ENCODE measurements at regions not wholly inside any gene's neighbourhood (a gene's known extent, or its start where the extent isn't known, plus 50 kb on each side); places are given as distances from the start of the nearest gene placed in this dataset.

- no peaks in the 10 kb centered on the region for H4K20me1 ChIP-seq (ENCODE audit: insufficient read depth, poor library complexity, severe bottlenecking)
- H3K79me2 ChIP-seq = no peaks in the 10 kb centered on the region
- H2AFZ ChIP-seq = no peak overlapping the region
- no peak overlapping the region for H3K27ac ChIP-seq
- TF ChIP-seq EZH2phosphoT487 (IDR thresholded peaks at IDR 0.05; ENCODE audit: low read depth, severe bottlenecking, unreplicated experiment) = no peak
- no peak for TF ChIP-seq EZH2 (IDR thresholded peaks at IDR 0.05; ENCODE audit: borderline replicate concordance)
- TF ChIP-seq CTCF (IDR thresholded peaks at IDR 0.05; ENCODE audit: poor library complexity) = no peak
- no peak overlapping the region for H3K4me2 ChIP-seq
- no peaks in the 10 kb centered on the region for H3K9me2 ChIP-seq (replicated peaks; ENCODE audit: insufficient read depth)
- no peaks in the 10 kb centered on the region for H3K9me3 ChIP-seq (ENCODE audit: low read depth)
- H3K36me3 ChIP-seq (replicated peaks; ENCODE audit: insufficient read depth, low read depth) = no peaks in the 10 kb centered on the region
- no peaks in the 10 kb centered on the region for H3K27me3 ChIP-seq
- no peak for DNase-seq (ENCODE audit: low spot score)
- no peaks in the 10 kb centered on the region for H3K4me1 ChIP-seq (ENCODE audit: insufficient read depth)
- no peak overlapping the region for H3K4me3 ChIP-seq
Observed at GRCh38 chr7:84394219-84394618, 199.6 kb upstream of the SEMA3A start.

DNA sequence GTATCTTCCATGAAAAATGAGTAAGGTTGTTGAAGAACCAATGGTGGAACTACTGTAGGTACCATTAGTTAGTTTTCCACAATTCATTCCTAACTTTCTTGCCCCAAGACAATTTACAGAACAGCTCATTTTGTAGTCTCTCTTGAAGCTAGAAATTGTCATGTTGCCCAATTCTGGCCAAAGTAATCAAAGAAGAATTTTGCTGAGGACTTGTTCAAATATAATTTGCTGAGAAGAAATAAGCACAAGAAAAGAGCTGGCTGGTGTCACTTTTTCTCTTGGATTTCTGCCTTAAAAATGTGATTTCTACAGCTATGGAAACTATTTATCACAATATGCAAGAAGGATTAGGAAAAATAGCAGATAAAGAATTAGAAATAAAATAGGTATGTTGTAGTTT, 199.2 kb upstream of the SEMA3A start:
- Histone ChIP-seq H3K9me2 (replicated peaks; ENCODE audit: insufficient read depth) (no peaks in the 10 kb centered on the region), H4K20me1 (ENCODE audit: insufficient read depth, poor library complexity, severe bottlenecking) (no peaks in the 10 kb centered on the region), H3K36me3 (replicated peaks; ENCODE audit: insufficient read depth, low read depth) (no peaks in the 10 kb centered on the region), H3K4me3 (no peak overlapping the region), H3K4me2 (no peak overlapping the region), H3K27ac (no peak overlapping the region), H3K9me3 (ENCODE audit: low read depth) (no peaks in the 10 kb centered on the region), H3K27me3 (no peaks in the 10 kb centered on the region), H3K4me1 (ENCODE audit: insufficient read depth) (no peaks in the 10 kb centered on the region), H2AFZ (no peak overlapping the region), H3K79me2 (no peaks in the 10 kb centered on the region)
- DNase-seq (ENCODE audit: low spot score) = no peak
- TF ChIP-seq EZH2 (IDR thresholded peaks at IDR 0.05; ENCODE audit: borderline replicate concordance) = no peak

- no peak overlapping the region for H2AFZ ChIP-seq
Observed at GRCh38 chr7:84390845-84391244, 196.3 kb upstream of the SEMA3A start.

DNA sequence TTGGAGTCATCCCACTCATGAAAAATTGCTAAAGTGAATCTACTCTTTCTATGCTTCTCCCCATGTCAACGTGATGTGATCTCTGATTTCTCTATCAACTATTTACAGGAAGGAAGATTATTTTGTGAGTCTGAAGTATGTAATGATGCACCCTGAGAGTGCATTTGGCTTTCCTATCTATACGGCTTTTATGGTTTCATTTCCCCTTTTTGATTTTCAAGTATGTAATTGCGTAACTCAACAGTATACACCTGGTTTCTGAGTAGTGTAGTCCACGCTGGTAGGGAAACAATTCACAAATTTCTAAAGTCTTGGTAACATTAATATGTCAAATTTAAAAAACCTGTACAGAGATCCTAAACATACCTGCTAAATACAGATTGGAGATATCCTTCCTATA, 194.7 kb upstream of the SEMA3A start:
- H3K9me3 ChIP-seq (ENCODE audit: low read depth) = no peaks in the 10 kb centered on the region
- H3K36me3 ChIP-seq (replicated peaks; ENCODE audit: insufficient read depth, low read depth) = no peaks in the 10 kb centered on the region
- no peak for TF ChIP-seq EZH2phosphoT487 (IDR thresholded peaks at IDR 0.05; ENCODE audit: low read depth, severe bottlenecking, unreplicated experiment)
- TF ChIP-seq EZH2 (IDR thresholded peaks at IDR 0.05; ENCODE audit: borderline replicate concordance) = no peak
- TF ChIP-seq CTCF (IDR thresholded peaks at IDR 0.05; ENCODE audit: poor library complexity) = no peak
- H3K27ac ChIP-seq = no peak overlapping the region
- H3K4me1 ChIP-seq (ENCODE audit: insufficient read depth) = no peaks in the 10 kb centered on the region
- H4K20me1 ChIP-seq (ENCODE audit: insufficient read depth, poor library complexity, severe bottlenecking) = no peaks in the 10 kb centered on the region
- no peaks in the 10 kb centered on the region for H3K27me3 ChIP-seq
- no peak overlapping the region for H3K4me2 ChIP-seq
- no peak overlapping the region for H2AFZ ChIP-seq
- DNase-seq (ENCODE audit: low spot score) = no peak
- WGBS (ENCODE audit: low lambda C conversion rate, missing lambda C conversion rate) = 91% methylated on average over 4 of the region's 4 CpGs
- no peaks in the 10 kb centered on the region for H3K9me2 ChIP-seq (replicated peaks; ENCODE audit: insufficient read depth)
- no peak overlapping the region for H3K4me3 ChIP-seq
- H3K79me2 ChIP-seq = no peaks in the 10 kb centered on the region

More at GRCh38 chr7:84390845-84391244, 196.3 kb upstream of the SEMA3A start:
- H3K27ac ChIP-seq = no peak overlapping the region
- H3K4me3 ChIP-seq = no peak overlapping the region
- no peaks in the 10 kb centered on the region for H3K9me2 ChIP-seq (replicated peaks; ENCODE audit: insufficient read depth)
- no peak overlapping the region for H3K4me2 ChIP-seq
- DNase-seq (ENCODE audit: low spot score) = peak; percentile 6
- no peaks in the 10 kb centered on the region for H3K9me3 ChIP-seq (ENCODE audit: low read depth)
- no peaks in the 10 kb centered on the region for H3K79me2 ChIP-seq
- H3K4me1 ChIP-seq (ENCODE audit: insufficient read depth) = no peaks in the 10 kb centered on the region
- H3K27me3 ChIP-seq = no peaks in the 10 kb centered on the region
- TF ChIP-seq EZH2phosphoT487 (IDR thresholded peaks at IDR 0.05; ENCODE audit: low read depth, severe bottlenecking, unreplicated experiment) (no peak), CTCF (IDR thresholded peaks at IDR 0.05; ENCODE audit: poor library complexity) (no peak), EZH2 (IDR thresholded peaks at IDR 0.05; ENCODE audit: borderline replicate concordance) (no peak)
- H3K36me3 ChIP-seq (replicated peaks; ENCODE audit: insufficient read depth, low read depth) = no peaks in the 10 kb centered on the region
- 54% methylated on average over 3 of the region's 3 CpGs for WGBS (ENCODE audit: low lambda C conversion rate, missing lambda C conversion rate)
- H4K20me1 ChIP-seq (ENCODE audit: insufficient read depth, poor library complexity, severe bottlenecking) = no peaks in the 10 kb centered on the region
